CD1c-positive myeloid dendritic cell (primary cell): ENCODE measurements at regions not wholly inside any gene's neighbourhood (a gene's known extent, or its start where the extent isn't known, plus 50 kb on each side); places are given as distances from the start of the nearest gene placed in this dataset.

Experiments used
- DNase-seq: peaks from one replicate; pipeline ENCODE4 v3.0.0-alpha.2; 2016; ENCODE audit errors: extremely low spot score

DNA sequence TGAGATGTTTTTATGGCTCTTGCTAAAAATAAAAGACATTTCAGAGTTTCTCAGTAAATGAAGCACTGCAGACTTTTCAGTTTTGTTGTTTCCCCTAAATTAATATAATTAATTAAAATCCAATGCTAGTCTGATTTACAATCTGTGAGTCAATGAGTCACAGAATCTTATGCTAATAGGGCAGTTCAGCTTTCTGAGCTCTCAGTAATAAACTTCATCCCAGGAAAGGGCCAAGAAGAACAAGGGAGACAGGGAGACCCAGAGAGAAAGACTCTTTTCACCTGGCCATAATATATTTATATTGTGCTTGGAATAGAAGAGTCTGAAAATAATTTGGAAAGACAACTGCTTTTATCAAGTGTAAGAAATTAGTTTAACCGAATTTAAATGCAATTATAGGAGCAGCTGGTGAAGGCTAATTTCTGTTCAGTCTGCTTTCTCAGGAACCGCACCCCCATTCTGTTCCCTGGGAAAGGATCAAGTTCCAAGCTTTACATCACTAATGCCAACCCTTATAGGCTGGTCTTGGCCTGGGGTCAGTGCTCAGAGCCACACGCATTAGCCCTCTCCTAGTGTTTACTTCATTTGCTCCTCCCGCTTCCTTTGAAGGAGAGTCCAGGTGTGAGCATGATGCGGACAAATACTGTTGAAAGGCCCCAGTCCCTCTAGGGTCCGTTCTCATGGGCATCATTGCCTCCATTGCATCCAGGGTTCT, 145.6 kb downstream of the ZBTB18 start:
- DNase-seq = no peak

DNA sequence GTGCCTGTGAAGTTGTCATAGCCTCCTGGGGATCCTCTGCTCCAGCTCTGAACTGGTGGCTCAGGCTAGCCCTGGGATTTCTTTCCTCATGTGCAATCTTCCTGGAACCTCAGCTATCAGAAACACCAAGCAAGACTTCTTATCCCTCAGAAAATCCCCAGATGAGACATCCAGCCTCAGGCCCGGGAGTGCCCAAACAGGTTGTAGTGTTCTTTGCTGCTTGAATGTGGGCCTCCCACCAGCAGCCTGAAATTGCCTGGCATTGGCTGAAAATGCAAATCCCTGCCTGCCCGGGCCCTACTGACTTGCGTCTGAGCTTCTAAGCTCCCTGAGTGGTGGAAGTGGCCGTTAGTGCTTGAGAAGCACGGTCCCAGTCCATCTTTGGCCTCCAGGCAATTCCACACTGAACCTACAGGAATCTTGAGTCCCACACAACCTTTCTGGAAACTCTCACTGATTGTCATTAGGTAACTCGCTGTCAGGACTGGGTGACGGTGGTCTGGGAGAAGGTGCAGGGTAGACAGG, 146.8 kb downstream of the ZBTB18 start:
- no peak for DNase-seq

DNA sequence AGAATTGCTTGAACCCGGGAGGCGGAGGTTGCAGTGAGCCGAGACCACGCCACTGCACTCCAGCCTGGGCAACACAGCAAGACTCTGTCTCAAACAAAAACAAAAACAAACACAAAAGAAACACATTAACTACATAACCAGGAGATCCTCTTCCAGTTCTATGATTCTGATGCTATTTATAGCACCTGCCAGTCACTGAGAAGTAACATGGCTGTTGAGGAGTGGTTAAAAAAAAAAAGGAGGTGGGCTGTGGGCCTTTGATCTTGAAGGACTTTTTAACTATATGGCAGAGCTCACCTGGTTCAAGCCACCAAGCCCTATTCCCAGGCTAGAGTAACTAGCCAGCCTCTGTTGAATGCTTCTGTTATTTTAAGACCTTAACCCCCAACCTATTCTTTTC, 148.8 kb downstream of the ZBTB18 start:
- DNase-seq = no peak

DNA sequence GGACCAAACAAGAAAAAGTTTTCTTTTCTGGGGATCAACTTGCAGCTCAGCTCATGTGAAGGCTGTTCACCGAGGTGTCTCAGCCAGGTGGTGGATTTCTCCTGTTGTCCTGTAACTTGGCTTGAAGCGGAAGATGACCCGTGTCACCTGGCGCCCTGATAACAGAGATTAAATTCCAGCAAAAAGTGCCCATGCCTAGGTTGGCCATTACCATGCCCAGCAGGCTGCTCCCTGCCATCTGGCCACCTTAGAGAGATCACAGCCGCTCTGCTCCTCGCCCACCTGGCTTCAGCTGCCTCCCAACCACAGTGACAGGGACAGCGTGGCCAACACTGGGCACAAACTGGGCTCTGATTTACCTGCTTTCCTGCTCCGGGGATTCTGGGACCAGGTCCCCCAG, 149.5 kb downstream of the ZBTB18 start:
- no peak for DNase-seq

DNA sequence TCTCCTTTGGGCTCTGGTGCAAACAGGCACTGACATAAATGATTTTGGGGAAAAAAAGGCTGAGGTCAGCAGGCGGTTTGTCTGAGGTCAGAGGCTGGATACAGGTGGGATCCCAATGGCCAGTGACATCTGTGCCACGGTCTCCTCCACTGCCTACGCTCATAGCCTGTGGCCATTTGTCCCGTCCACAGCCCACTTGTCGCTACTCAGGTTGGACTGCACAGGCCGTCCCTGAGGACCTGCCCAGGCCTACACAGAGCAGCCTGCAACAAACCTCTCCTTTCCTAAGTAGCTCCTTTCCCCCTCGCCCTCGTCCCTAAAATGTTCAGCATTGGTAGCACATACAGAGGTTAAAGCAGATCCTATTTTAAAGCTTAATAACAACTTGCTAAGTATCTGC, 150.7 kb downstream of the ZBTB18 start:
- no peak for DNase-seq

DNA sequence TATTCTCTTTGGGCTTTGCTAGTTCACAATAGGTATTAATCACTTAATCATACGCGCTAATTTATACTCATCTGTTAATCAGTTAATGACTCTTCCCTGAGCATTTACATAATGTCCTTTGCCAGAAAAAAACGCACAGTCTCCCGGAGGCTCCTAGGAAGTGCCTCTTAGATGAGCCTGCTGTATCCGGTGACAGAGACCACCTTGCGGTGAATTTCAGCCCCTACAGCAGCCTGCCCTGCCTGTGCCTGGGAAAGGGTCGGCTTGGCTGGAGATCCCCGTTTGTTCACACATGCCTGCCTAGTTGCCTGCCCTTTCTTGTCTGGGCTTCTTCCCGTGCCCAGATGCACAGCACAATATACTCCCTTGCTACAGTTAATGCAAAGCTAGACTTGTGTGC, 152.9 kb downstream of the ZBTB18 start:
- DNase-seq = no peak

DNA sequence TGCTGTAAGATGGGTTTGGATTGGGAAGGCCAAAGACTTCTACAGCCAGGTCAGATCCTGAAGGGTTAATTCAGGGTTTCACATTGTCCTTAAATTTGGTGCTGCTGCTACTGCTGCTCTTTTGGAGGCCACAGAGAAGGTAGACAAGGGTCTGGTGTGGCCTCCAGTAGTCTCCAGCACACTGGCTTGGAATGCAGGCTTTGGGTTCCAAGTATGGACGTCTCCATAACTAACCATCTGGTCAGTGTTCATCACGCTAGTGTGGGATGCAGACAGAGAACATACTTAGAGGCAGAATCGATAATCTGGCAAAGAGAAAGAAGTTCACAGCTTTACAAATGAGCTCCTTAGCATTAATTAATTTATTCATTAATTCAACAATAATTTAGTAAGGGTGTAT, 154.1 kb downstream of the ZBTB18 start:
- DNase-seq = no peak

DNA sequence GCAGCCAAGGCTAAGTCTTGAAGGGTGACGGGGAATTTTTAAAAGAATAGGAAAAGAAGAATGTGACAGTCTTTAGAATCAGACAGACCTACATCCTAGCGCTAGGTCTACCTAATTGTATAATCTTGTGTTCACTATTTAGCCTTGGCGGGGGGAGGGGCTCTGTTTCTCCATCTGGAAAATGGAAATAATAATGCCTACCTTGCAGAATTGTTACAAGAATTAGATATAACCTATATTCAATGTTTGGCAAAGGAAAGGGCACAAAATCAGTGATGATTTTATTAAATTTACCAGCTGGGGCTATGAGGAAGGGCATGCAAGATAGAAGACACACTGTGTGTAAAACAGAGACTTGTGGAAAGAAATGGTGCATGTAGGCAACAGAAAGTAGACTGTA, 154.8 kb downstream of the ZBTB18 start:
- no peak for DNase-seq

DNA sequence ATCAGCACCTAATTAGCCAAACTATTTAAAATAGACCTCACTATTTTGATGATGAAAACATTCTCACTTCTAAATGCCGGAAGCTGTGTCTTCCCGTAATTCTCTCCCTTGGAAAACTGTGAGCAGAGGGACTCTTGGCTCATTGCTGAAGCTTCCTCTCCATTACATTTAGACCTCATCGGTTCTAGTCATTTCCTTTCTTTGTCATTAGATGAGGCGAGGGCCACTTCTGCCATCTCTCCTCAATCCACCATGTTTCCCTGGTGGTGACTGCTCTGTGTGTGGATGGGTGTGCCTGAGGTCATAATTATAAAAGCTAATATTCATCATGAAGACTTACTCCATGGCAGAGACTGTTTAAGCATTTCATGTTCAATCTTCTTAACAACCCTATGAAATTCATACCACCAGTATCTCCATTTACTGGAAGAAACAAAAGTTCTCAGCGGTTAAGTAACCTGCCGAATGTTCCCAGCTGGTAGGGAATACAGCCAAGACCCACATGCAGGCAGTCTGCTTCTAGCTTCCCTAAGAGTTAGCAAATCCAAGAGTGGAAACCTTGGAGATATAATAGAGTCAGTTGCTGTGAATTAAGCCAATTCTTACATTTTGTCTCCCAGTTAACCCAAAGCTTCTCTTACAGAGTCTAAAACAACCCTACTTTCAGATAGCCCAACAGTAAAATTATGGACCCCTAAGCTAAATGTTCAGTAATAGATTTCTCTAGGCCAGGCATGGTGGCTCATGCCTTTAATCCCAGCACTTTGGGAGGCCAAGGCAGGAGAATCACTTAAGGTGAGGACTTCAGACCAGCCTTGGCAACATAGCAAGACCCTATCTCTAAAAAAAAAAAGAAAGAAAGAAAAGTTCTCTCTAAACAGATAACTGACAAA, 156.2 kb downstream of the ZBTB18 start:
- DNase-seq = no peak

DNA sequence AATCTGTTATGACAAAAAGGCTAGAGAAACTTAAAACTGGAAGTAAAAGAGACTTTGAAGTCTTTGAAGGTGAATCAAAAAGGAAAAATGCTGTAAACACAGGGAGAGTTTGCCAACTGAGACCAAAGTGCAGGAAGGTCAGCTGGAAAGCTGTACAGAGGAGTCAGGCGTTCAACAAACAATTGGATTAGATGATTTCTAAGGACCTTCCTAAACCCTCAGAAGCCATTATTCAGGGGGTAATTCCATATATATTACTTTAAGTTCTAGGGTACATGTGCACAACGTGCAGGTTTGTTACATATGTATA, 156.8 kb downstream of the ZBTB18 start:
- DNase-seq = no peak

DNA sequence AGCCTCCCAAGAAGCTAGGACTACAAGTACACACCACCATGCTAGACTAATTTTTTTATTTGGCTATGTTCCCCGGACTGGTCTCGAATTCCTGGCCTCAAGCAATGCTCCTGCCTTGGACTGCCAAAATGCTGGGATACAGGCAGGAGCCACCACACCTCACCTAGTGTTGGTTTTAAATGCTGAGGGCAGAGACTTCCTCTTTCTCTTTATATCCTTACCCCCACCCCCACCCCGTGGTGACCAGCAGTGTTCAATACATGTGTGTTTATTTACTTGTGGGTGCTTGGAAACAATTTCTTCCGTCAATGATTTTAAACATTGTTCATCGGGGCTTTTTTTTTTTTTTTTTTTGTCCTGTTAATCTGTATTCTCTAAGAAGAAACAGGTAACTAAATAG, 158.9 kb downstream of the ZBTB18 start:
- DNase-seq = no peak

DNA sequence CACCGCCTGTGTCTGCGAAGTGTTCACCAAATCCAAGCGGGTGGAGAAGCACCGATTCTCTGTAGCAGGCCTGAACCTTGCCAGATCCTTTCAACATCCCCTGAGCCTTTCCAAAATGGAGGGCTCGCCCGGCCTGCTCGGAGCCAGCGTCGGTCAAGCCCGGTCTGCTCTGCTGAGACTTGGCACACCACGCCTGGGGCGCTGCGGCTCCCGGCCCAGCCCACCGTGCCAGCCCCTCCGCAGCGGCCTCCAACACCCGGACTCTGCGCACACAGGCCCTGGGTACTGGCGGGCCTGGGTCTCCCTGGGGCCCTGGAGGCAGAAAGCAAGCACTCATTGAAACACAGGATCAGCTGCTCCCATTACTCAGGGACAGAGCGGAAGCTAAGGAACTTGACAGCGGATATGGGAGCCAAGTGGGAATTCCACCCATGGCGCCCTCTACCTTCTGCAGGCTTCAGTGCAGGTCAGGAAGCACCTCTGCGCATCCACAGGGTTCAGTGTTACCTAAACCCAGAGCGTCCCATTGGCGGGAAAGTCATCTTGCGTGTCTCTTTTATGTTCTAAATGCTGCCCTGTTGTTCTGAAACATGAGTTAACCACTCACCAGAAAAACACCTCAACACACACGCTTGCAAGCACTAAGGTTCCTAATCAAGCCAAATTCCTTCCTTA, 159.9 kb downstream of the ZBTB18 start:
- DNase-seq = no peak

DNA sequence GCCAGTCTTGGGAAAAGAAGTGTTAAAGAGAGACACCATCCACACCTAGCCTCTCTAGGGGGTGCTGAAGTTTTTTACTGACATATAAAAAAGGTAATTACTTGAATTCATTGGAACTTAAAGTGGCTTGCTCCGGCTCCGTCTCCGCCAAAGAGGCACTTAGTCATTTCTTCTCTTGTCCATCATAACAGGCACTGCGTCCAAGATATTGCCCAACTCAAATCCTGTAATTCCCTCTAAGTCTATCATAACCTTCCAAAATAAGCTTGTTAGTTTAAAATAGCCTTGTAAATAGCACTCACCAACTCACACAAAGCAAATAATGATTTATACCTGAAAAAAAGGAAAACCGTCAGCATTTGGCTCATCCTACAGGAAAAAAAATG, 160.5 kb downstream of the ZBTB18 start:
- DNase-seq = no peak

DNA sequence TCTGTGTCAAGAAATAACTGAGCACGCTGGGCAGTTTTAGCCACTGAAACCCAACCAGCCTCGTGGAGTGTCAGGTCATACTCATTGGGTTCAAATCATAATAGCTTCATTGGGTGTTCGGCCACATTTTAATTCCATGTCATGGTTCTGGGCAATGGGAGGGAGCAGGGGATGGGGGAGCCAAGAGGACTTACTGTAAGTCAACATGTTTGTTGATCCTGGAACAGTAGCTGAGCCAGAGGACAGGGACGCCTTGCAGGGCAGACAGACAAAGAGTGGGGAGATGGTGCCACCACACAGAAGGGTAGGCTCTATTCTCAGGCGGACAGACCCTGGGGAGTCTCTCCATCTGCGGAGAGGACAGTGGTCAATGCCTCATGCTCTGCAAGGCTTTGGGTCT, 161.1 kb downstream of the ZBTB18 start:
- no peak for DNase-seq

DNA sequence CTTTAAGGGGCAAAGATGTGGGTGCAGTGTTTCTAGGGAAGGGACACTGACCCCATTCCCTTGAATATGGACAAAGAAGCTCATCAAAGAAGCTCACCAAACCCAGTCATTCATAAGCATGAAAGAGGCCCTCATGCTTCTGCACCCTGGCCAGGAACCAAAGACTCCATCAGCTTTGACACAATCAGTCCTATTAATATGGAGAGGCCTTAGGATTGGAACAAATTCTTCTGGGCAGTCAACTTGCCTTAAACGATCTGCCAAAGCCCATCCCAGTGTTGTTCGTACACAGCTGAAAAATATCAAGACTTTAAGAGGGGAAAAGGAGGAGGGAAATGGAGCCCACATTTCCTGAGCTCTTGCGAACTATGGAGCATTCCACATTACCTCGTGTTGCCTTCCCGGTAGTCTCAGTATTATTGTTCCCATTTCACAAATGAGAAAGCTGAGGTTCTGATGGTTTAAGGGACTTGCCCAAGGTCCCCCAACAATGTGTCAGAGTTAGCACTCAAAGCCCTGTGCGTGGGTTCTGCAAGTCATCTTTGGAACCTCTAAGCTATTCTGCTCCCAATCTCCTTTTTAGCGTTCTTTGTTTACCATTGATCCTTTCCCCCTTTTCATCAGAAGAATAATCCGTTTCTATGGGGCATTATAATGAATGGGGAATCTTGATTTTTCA, 161.9 kb downstream of the ZBTB18 start:
- no peak for DNase-seq

DNA sequence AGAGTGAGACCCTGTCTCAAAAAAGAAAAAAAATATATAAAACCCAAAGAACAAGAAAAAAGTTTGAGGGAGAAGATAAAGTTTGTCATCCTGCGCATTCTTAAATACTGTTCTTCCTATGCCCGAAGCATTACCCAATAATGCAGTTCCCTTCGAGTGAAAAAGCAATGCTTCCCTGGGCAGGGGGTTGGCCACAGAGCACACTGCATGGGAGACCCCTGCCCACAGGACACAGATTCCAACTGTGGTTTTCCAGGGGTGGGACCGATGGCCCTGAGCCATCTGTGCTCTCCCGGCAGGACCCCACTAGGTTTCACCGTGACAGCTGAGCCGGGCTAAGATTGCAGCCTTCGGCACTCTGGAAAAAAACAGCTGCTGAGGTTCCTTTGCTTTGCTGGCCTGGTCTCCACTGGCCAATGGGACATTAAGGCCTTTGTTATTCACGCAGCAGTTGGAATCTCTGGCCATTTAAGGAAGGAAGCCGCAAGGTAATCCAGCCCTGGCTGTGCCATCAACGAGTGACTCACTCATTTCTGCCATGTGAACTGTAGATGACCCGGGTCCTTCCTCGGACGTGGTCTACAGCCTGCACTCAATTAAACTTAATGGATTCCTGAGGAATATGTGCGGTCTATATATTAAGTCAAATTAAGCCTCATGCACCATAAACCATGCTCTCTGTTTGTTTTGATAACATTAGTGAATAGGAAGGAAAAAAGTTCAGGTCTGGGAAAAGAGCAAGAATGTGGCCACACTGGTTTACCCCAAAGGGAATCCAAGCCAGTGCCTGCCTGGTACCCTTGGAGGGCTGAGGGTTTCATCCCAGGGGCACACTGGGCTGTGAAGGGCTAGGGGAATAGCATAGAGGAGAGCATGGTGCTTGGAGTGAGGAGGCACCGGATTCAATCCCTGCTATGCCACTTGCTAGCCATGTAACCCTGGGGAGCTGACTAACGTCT, 163.2 kb downstream of the ZBTB18 start:
- DNase-seq = peak; percentile 22

DNA sequence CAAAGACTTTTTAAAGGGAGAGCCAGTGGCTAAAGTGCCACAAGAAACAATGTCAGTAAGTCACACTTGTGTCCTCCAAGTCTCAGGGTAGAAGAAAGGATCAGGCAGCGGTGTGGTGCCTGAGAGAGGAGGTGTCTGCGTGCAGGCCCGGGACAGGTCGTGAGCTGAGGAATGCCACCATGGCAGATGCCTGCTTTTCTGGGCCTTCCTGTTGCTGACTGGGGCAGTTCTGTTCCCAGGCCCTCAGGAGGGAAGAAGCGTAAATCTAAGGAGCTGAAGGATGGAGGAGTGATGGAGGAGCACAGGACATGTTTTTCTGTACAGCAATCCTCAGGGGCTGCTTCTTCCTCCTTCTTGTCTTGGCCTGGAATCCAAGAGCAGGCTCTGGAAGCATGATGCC, 165.8 kb downstream of the ZBTB18 start:
- DNase-seq = no peak

DNA sequence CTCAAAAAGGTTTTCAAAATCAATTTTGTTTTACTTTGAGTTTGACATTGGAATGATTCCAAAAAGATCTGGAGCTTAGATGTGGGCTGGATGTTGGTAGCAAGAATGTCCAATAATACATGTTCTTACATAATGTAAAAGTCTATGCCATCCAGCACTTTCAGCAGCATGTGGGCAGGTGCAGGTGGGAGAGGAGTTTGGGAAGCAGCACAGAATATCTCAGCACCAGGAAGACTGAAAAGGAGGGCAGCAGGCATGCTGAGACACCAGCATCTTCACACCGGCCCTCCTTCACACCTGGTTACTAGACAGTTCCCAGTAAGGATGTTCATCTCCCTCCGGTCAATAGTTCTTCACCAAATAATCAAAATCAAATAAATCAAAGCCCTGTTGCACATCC, 166.6 kb downstream of the ZBTB18 start:
- no peak for DNase-seq

DNA sequence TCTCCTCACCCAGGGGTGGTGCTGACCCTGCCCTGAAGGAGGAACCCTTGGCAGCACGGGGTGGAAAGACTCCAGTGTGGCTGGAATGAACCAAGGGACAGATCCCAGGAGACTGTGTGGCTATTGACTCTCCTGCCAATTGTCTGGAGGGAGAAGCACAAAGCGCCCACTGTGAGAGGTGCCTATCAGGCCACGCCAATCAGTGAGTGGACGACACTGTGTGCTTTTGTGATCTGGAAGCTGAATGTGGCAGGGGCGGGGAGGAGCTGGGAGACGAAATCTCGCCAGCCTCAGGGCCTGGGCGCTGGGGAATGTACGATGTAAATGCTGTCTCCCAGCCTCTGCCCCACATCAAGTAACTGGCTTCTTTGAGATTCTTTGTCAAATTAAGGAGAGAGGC, 167.1 kb downstream of the ZBTB18 start:
- no peak for DNase-seq

DNA sequence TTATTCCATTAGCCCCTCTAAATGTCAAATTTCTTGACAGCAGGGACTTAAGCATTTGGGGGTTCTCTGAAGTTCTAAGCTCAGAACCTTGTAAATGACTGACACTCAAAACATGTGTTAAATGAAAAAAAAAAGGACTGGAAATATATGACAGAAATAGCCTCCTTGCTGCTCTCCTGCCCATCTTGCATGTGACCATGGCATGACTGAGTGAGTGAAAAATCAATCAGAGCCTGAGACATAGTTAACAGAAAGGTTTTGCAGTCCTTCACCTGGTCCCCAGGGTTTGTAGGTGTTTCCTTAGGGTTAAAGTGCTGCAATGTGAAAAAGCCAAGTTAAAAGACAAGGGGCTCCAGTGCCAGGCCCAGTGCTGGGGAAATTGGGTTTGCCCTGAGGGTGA, 168.1 kb downstream of the ZBTB18 start:
- no peak for DNase-seq

DNA sequence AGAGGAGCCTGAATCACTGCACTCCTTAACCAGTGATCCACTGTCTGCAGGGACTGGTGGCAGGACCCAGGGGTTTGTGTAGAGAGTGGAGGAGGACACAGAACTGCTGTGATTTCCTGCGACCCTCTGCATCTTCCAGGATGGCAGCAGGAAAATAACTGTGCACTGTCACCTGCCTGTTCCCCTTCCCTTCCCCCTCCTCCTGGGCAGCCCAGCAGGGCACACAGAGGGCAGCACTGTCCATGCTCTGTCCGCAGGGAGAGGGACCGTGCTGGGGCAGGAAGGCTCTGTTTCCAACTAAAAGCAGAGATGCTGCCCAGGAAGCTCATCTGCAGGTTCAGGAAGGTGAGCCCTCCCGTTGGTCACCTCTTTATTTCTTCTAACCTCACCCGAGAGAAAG, 168.7 kb downstream of the ZBTB18 start:
- no peak for DNase-seq
